ENCODE measurements at regions not wholly inside any gene's neighbourhood (a gene's known extent, or its start where the extent isn't known, plus 50 kb on each side); places are given as distances from the start of the nearest gene placed in this dataset.
"Not testable (repeated sequence)": the region's sequence is repeated elsewhere in the genome, so short reads cannot be mapped to it uniquely, and the experiment has no call there.

DNA sequence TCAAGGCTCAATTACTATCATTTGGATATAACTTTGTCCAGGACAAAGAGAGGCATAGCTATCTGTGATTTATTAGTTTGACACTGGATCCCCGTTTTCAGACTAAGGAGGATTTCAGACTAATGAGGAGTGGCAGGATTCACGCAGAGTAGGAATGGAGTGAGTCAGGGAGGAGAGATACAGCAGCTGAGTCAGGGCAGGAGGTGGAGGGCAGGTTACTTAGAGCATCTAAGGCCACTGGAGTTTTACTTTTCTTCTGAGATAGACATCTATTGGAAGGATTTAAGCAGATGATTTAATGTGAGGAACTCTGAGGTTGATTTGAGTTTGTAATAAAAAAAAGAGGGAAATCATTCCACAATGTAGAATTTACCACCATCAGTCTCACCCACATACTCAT is 110.6 kb downstream of the RPIA start:
- DNase-seq (ENCODE audit: low read depth); H3K4me3 ChIP-seq (ENCODE audit: low read depth, low read length): not testable (repeated sequence)

DNA sequence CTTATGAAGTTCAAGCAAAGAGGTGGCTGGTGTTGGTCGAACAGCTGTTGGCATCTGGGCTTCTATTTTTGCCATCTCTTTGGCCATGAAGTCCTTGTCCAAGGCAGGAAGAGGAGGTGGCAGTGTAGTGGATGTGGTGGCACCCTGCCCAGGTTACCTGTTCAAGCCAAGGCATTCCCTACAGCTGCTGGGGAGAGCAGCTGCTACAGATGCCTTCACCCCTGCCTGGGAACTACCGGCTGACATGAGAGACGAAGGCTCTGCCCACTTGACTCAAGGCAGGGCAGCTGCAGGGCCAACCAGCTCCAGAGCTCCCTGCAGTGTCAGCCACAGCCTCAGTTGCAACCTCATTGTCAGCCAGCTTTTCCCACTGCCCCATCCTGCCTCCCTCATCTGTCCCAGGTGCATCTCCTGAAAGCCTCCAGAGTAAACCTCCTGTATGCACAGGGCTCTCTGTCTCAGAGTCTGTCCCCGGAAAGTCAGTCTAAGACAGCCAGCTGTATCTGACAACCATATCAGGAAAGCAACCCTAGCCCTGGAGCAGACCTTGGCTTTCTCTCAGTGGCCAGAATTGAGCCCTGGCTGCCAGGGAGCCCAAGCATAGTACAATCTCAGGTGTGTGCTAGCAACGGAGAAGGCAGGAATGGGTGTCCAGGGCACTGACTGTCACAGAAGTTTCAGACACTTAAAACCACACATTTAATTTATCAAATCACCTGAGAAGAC is 115.9 kb downstream of the RPIA start:
- TF ChIP-seq, protein P1, sequence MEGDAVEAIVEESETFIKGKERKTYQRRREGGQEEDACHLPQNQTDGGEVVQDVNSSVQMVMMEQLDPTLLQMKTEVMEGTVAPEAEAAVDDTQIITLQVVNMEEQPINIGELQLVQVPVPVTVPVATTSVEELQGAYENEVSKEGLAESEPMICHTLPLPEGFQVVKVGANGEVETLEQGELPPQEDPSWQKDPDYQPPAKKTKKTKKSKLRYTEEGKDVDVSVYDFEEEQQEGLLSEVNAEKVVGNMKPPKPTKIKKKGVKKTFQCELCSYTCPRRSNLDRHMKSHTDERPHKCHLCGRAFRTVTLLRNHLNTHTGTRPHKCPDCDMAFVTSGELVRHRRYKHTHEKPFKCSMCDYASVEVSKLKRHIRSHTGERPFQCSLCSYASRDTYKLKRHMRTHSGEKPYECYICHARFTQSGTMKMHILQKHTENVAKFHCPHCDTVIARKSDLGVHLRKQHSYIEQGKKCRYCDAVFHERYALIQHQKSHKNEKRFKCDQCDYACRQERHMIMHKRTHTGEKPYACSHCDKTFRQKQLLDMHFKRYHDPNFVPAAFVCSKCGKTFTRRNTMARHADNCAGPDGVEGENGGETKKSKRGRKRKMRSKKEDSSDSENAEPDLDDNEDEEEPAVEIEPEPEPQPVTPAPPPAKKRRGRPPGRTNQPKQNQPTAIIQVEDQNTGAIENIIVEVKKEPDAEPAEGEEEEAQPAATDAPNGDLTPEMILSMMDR (IDR thresholded peaks at IDR 0.05; ENCODE audit: low read depth, low read length, missing control alignments) = no peak
- no peak overlapping the region for H3K4me3 ChIP-seq (ENCODE audit: low read depth, low read length)
- no peak for DNase-seq (ENCODE audit: low read depth)

DNA sequence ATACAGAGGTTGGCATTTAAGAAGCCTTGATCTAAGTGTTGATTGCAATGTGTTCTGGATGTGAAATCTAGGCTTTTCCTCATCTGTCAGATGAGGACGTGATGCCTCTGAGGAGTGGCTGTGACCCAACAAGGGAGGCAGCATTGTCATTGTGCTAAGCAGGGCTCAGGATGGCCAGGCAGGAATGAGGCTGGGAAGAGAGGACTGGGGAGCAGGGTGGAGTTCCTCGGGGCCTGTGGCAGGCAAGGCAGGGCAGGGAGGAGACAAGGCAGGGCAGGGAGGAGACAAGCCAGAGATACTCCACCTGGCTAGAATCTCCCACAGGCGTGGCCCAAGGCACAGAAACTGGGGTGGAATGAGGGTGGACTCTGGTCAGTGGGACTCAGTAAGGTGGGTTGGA is 116.6 kb downstream of the RPIA start:
- TF ChIP-seq, protein P1 (IDR thresholded peaks at IDR 0.05; ENCODE audit: low read depth, low read length, missing control alignments) = no peak

DNA sequence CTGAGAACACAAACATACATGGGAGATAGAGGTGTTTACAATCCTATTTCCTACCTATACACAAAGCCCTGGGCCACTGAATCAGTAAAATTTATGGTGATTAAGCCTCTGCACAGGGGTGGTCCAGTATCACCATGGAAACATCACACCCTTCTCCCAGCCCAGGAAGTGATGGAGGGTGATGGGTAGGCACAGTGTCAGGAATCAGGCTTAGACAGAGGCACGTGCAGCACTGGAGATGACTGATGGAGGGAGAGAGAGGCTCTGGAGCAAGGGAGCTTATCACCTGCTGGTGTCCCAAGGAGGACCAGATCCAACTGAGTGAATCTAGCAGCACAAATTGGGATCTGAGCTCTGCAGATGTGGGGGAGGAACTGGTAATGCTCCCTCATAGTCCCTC is 117.2 kb downstream of the RPIA start:
- H3K4me3 ChIP-seq (ENCODE audit: low read depth, low read length) = no peak overlapping the region
- DNase-seq (ENCODE audit: low read depth) = no peak
- TF ChIP-seq, protein P1 (IDR thresholded peaks at IDR 0.05; ENCODE audit: low read depth, low read length, missing control alignments) = no peak

More for the DNA sequence above, 116.6 kb downstream of the RPIA start:
- no peak overlapping the region for H3K4me3 ChIP-seq (ENCODE audit: low read depth, low read length)
- no peak for DNase-seq (ENCODE audit: low read depth)

- TF ChIP-seq, protein P1 (IDR thresholded peaks at IDR 0.05; ENCODE audit: low read depth, low read length, missing control alignments) = no peak
- no peak for DNase-seq (ENCODE audit: low read depth)
- H3K4me3 ChIP-seq (ENCODE audit: low read depth, low read length) = no peak overlapping the region
Observed at GRCh38 chr2:88809216-88809615, 117.7 kb downstream of the RPIA start.

DNA sequence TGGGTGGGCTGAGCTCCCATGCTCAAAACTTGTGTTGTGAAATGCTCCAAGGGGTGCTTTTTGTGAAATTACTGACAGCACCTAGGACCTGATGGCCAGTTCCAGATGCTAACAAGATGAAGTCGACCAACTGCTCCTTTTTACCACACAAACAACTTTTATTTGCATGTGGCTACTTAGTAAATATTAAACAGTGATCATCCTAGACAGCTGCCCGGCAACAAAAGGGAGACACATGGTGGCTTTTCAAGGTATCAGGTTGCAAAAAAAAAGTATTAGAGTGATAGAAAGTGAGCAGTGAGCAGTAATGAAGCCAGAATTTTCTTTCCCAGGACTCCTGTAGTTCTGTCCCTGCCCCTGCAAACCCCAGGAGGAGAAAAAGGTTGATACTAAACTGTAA is 118.5 kb downstream of the RPIA start:
- no peak overlapping the region for H3K4me3 ChIP-seq (ENCODE audit: low read depth, low read length)
- DNase-seq (ENCODE audit: low read depth) = no peak
- TF ChIP-seq, protein P1 (IDR thresholded peaks at IDR 0.05; ENCODE audit: low read depth, low read length, missing control alignments) = no peak

DNA sequence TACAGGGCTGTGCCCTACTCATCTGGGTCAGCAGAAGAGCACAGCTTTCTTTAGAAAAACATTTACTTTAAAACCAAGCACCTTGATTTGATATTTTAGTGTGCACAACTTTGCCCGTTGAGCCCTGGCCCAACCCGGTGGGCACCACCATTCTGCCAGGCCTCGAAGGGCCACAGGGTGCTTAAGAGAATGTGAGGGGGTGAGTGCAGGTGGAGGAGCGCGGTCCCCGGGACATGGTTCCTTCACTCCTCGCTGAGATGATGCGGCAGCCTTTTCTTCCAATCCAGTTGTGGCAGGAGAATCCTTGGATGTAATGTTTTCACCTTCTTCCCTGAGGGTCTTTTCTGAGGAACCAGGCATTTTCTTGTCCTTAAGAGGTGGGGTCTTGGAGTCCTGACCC is 119.0 kb downstream of the RPIA start:
- no peak for DNase-seq (ENCODE audit: low read depth)
- TF ChIP-seq, protein P1 (IDR thresholded peaks at IDR 0.05; ENCODE audit: low read depth, low read length, missing control alignments) = no peak
- H3K4me3 ChIP-seq (ENCODE audit: low read depth, low read length) = no peak overlapping the region

All from GM12864 (cell line).